Trophoblast cell (in vitro differentiated cells and primary cell): ENCODE measurements at regions not wholly inside any gene's neighbourhood (a gene's known extent, or its start where the extent isn't known, plus 50 kb on each side); places are given as distances from the start of the nearest gene placed in this dataset.

Experiments used
- DNase-seq, 2 donors: peaks; one replicate each; pipeline ENCODE4 v3.0.0-alpha.2; 2016
- H2AFZ ChIP-seq: 2 replicates; pipeline ENCODE4 v1.6.1; 2013; ENCODE audit warnings: low read length, moderate library complexity, mild to moderate bottlenecking; ENCODE audit not compliant: insufficient read depth, poor library complexity
- H2AK5ac ChIP-seq: 2 replicates; pipeline ENCODE4 v1.6.1; 2013; ENCODE audit warnings: mild to moderate bottlenecking, low read length
- H2BK120ac ChIP-seq: 2 replicates; pipeline ENCODE4 v1.6.1; 2013; ENCODE audit warnings: low read length, mild to moderate bottlenecking, moderate library complexity; ENCODE audit not compliant: insufficient read depth, poor library complexity
- H2BK12ac ChIP-seq: 2 replicates; pipeline ENCODE4 v1.6.1; 2013; ENCODE audit warnings: mild to moderate bottlenecking, low read length, moderate library complexity
- H2BK5ac ChIP-seq: 2 replicates; pipeline ENCODE4 v1.6.1; 2013; ENCODE audit warnings: low read length, low read depth, moderate library complexity, mild to moderate bottlenecking; ENCODE audit not compliant: poor library complexity
- H3K14ac ChIP-seq: 2 replicates; pipeline ENCODE4 v1.6.1; 2013; ENCODE audit warnings: mild to moderate bottlenecking, low read length
- H3K18ac ChIP-seq: 2 replicates; pipeline ENCODE4 v1.6.1; 2013; ENCODE audit warnings: mild to moderate bottlenecking, low read length
- H3K23ac ChIP-seq: 2 replicates; pipeline ENCODE4 v1.6.1; 2013; ENCODE audit warnings: low read length
- H3K27ac ChIP-seq: 2 replicates; pipeline ENCODE4 v1.5.1; 2013; ENCODE audit warnings: low read depth, mild to moderate bottlenecking, inconsistent platforms, low read length, moderate library complexity
- H3K27me3 ChIP-seq: 2 replicates; pipeline ENCODE4 v1.6.1; 2013; ENCODE audit warnings: inconsistent platforms, mild to moderate bottlenecking, low read length, moderate library complexity; ENCODE audit not compliant: insufficient read depth
- H3K36me3 ChIP-seq, 2 experiments: 1 replicate in 1 of 2; 2 replicates in 1 of 2; pipeline ENCODE4 v1.6.1; 2013; ENCODE audit warnings: low read length in 2 of 2, mild to moderate bottlenecking in 2 of 2, moderate library complexity in 1 of 2; ENCODE audit not compliant: insufficient read depth in 2 of 2, control insufficient read depth in 1 of 2
- H3K4ac ChIP-seq: 2 replicates; pipeline ENCODE4 v1.6.1; 2013; ENCODE audit warnings: low read depth, mild to moderate bottlenecking, low read length, moderate library complexity
- H3K4me1 ChIP-seq, 2 experiments: 1 replicate in 1 of 2; 2 replicates in 1 of 2; pipeline ENCODE4 v1.6.1; 2013; ENCODE audit warnings: low read length in 2 of 2, mild to moderate bottlenecking in 2 of 2, moderate library complexity in 1 of 2; ENCODE audit not compliant: insufficient read depth in 2 of 2, control insufficient read depth in 1 of 2
- H3K4me2 ChIP-seq: 2 replicates; pipeline ENCODE4 v1.6.1; 2013; ENCODE audit warnings: inconsistent platforms, mild to moderate bottlenecking, low read length, moderate library complexity
- H3K4me3 ChIP-seq: 2 replicates; pipeline ENCODE4 v1.5.1; 2013; ENCODE audit warnings: mild to moderate bottlenecking, low read depth, low read length, inconsistent platforms
- H3K79me1 ChIP-seq: one replicate; pipeline ENCODE4 v1.6.1; 2013; ENCODE audit warnings: low read length
- H3K79me2 ChIP-seq: 2 replicates; pipeline ENCODE4 v1.6.1; 2013; ENCODE audit warnings: low read length, mild to moderate bottlenecking; ENCODE audit not compliant: control insufficient read depth, insufficient read depth, poor library complexity
- H3K9ac ChIP-seq: 2 replicates; pipeline ENCODE4 v1.6.1; 2013; ENCODE audit warnings: mild to moderate bottlenecking, low read length
- H3K9me3 ChIP-seq: 2 replicates; pipeline ENCODE4 v1.6.1; 2013; ENCODE audit warnings: low read depth, mild to moderate bottlenecking, control low read depth, inconsistent platforms, low read length; ENCODE audit not compliant: insufficient read depth
- H4K12ac ChIP-seq: 2 replicates; pipeline ENCODE4 v1.6.1; 2013; ENCODE audit warnings: low read depth, mild to moderate bottlenecking, low read length, moderate library complexity
- H4K8ac ChIP-seq: 2 replicates; pipeline ENCODE4 v1.6.1; 2013; ENCODE audit warnings: low read depth, mild to moderate bottlenecking, low read length, moderate library complexity
- H4K91ac ChIP-seq: one replicate; pipeline ENCODE4 v1.6.1; 2013; ENCODE audit warnings: low read depth, mild to moderate bottlenecking, low read length, moderate library complexity
- WGBS: extraction: QIAGEN DNeasy Blood & Tissue Kit; methylation state at CpG from one replicate; pipeline ENCODE4 v1.1.7; 2013; ENCODE audit warnings: missing lambda C conversion rate; ENCODE audit not compliant: insufficient read length, insufficient coverage; ENCODE audit errors: extremely low coverage; 5-methylcytosine and 5-hydroxymethylcytosine counted together

DNA sequence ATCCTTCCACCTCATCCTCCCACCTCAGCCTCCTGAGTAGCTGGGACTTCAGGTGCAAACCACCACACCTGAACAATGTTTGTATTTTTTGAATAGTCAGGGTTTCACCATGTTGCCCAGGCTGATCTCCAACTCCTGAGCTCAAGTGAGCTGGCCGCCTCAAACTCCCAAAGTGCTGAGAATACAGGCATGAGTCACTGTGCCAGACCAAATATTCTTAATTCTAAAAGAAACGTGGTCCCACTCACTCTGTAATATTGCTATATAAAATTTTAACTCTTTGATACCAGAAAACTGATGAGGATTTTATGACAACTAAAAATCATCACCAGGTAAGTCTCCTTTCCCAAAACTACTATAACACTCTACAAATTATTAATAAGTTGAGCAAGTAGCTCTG lies 716.8 kb upstream of the GJE1 start:
- no peak overlapping the region for H2BK12ac ChIP-seq
- no peak overlapping the region for H3K18ac ChIP-seq
- no CpG with 5 or more reads among the region's 2 CpGs for whole genome bisulfite sequencing
- no peaks in the 10 kb centered on the region for H3K9me3 ChIP-seq
- no peak overlapping the region for H2BK120ac ChIP-seq
- no peak overlapping the region for H3K14ac ChIP-seq
- no peak overlapping the region for H2BK5ac ChIP-seq
- no peak overlapping the region for H3K23ac ChIP-seq
- no peaks in the 10 kb centered on the region for H3K4me1 ChIP-seq
- H4K91ac ChIP-seq = no peak overlapping the region
- H3K79me2 ChIP-seq = no peaks in the 10 kb centered on the region
- H3K27me3 ChIP-seq = no peaks in the 10 kb centered on the region
- no peak overlapping the region for H2AFZ ChIP-seq
- H3K4me2 ChIP-seq = no peak overlapping the region
- H3K9ac ChIP-seq = no peak overlapping the region
- no peak overlapping the region for H3K4ac ChIP-seq
- DNase-seq = no peak
- no peak overlapping the region for H2AK5ac ChIP-seq
- H4K12ac ChIP-seq = no peak overlapping the region
- no peaks in the 10 kb centered on the region for H3K79me1 ChIP-seq
- H3K4me3 ChIP-seq = no peak overlapping the region
- H3K36me3 ChIP-seq = no peaks in the 10 kb centered on the region
- no peak overlapping the region for H3K27ac ChIP-seq
- no peak overlapping the region for H4K8ac ChIP-seq

DNA sequence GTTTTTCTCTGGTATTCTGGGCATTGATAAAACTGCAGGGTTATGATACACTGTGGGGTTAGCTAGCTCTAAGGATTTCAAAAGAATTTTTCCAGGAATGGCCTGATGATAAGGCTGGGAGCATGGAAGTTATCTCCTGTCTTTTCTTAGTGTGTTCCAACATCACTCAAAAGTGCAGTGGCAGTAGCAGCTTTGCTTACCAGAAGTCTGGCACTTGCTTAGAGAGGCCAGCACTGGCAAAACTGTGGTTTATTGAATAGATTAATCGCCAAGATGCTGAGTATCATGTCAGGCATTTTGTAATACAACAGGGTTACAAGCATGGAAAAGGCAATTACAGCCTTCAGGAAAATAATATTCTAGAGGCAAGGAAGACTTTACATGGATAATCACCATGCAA lies 719.5 kb upstream of the GJE1 start:
- no peak overlapping the region for H4K12ac ChIP-seq
- WGBS = no CpG with 5 or more reads among the region's 1 CpG
- H3K18ac ChIP-seq = no peak overlapping the region
- no peak overlapping the region for H4K91ac ChIP-seq
- H3K79me1 ChIP-seq = no peaks in the 10 kb centered on the region
- no peak overlapping the region for H3K14ac ChIP-seq
- H3K27me3 ChIP-seq = no peaks in the 10 kb centered on the region
- H3K4ac ChIP-seq = no peak overlapping the region
- H4K8ac ChIP-seq = no peak overlapping the region
- no peak overlapping the region for H3K27ac ChIP-seq
- no peak overlapping the region for H3K4me3 ChIP-seq
- H2BK5ac ChIP-seq = no peak overlapping the region
- H3K9ac ChIP-seq = no peak overlapping the region
- no peak for DNase-seq
- no peak overlapping the region for H3K23ac ChIP-seq
- H2AK5ac ChIP-seq = no peak overlapping the region
- H3K9me3 ChIP-seq = peaks cover 2% of the 10 kb centered on the region
- no peaks in the 10 kb centered on the region for H3K4me1 ChIP-seq
- no peaks in the 10 kb centered on the region for H3K36me3 ChIP-seq
- H2BK120ac ChIP-seq = no peak overlapping the region
- H2BK12ac ChIP-seq = no peak overlapping the region
- no peak overlapping the region for H3K4me2 ChIP-seq
- H3K79me2 ChIP-seq = no peaks in the 10 kb centered on the region
- no peak overlapping the region for H2AFZ ChIP-seq

DNA sequence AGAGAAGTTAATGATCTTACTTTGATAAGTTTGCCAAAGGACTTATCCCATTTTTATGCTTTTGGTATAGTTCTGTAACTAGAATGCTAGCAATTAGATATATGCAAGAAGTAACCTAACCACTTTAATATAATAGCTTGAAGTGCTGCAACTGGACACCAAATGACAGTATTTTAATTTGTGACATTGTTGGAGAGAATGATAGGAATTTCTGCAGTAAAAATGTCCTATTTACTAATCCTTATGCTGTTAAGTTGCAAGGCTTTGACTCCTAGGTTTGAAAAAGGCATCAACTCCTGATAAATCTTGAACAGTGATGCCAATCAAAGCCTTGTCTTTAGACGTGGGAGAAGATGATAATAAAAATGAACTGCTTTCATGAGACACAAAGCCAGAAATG lies 726.0 kb upstream of the GJE1 start:
- peaks cover 5% of the 10 kb centered on the region for H3K9me3 ChIP-seq
- H3K79me1 ChIP-seq = no peaks in the 10 kb centered on the region
- no peak overlapping the region for H2BK5ac ChIP-seq
- H3K79me2 ChIP-seq = no peaks in the 10 kb centered on the region
- H4K91ac ChIP-seq = no peak overlapping the region
- H3K27ac ChIP-seq = no peak overlapping the region
- H2BK12ac ChIP-seq = no peak overlapping the region
- no peak overlapping the region for H3K9ac ChIP-seq
- H3K4me3 ChIP-seq = no peak overlapping the region
- H3K27me3 ChIP-seq = no peaks in the 10 kb centered on the region
- H2AK5ac ChIP-seq = no peak overlapping the region
- H2AFZ ChIP-seq = no peak overlapping the region
- no peak overlapping the region for H3K14ac ChIP-seq
- H2BK120ac ChIP-seq = no peak overlapping the region
- no peak overlapping the region for H3K4me2 ChIP-seq
- no peak overlapping the region for H3K18ac ChIP-seq
- no CpG with 5 or more reads among the region's 1 CpG for WGBS
- H3K23ac ChIP-seq = no peak overlapping the region
- H3K4ac ChIP-seq = no peak overlapping the region
- peak in 1 of 2 donors; percentile 1 for DNase-seq
- H4K12ac ChIP-seq = no peak overlapping the region
- H3K4me1 ChIP-seq = no peaks in the 10 kb centered on the region
- no peaks in the 10 kb centered on the region for H3K36me3 ChIP-seq
- no peak overlapping the region for H4K8ac ChIP-seq

DNA sequence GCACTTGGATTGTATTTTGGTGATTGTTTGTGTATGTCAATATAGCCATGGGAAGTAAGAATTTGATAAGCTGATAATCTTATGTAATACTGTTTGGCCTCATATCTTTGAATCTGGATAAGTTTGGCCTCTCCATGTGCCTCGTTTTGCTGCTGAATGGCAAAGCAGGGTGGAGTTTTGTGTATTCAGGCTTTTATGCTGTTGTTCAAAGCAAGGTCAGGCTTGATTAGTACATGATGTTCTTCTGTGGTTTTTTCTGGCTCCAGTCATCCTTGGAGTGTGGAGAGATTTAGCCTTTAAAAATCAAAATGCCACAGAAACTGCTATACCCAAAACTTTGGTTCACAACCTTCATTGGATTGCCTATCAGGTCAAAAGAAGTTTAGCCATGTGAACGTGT lies 728.9 kb upstream of the GJE1 start:
- H2AFZ ChIP-seq = no peak overlapping the region
- H2BK12ac ChIP-seq = no peak overlapping the region
- no peak overlapping the region for H4K91ac ChIP-seq
- H4K8ac ChIP-seq = no peak overlapping the region
- H3K4me3 ChIP-seq = no peak overlapping the region
- H2AK5ac ChIP-seq = no peak overlapping the region
- no peaks in the 10 kb centered on the region for H3K4me1 ChIP-seq
- H2BK120ac ChIP-seq = no peak overlapping the region
- no peak overlapping the region for H3K9ac ChIP-seq
- H3K4ac ChIP-seq = no peak overlapping the region
- H3K4me2 ChIP-seq = no peak overlapping the region
- H3K36me3 ChIP-seq = no peaks in the 10 kb centered on the region
- WGBS = no CpG with 5 or more reads among the region's 2 CpGs
- H3K27ac ChIP-seq = no peak overlapping the region
- no peak overlapping the region for H3K23ac ChIP-seq
- H2BK5ac ChIP-seq = no peak overlapping the region
- H3K79me1 ChIP-seq = no peaks in the 10 kb centered on the region
- no peak for DNase-seq
- peaks cover 3% of the 10 kb centered on the region for H3K9me3 ChIP-seq
- no peaks in the 10 kb centered on the region for H3K27me3 ChIP-seq
- no peak overlapping the region for H3K14ac ChIP-seq
- H3K18ac ChIP-seq = no peak overlapping the region
- no peak overlapping the region for H4K12ac ChIP-seq
- no peaks in the 10 kb centered on the region for H3K79me2 ChIP-seq
